MV-4-11 (cell line): ENCODE measurements at regions not wholly inside any gene's neighbourhood (a gene's known extent, or its start where the extent isn't known, plus 50 kb on each side); places are given as distances from the start of the nearest gene placed in this dataset.
A peak's percentile ranks its signal among the peaks of the same experiment; 100 is the strongest.

Experiments used
- DNase-seq: peaks from one replicate; lab custom pipeline; 2025; lab: John Stamatoyannopoulos, UW

GRCh38 chr2:211237586-211238275, 681.3 kb downstream of the CPS1 start:
- DNase-seq: peak; percentile 92

DNA sequence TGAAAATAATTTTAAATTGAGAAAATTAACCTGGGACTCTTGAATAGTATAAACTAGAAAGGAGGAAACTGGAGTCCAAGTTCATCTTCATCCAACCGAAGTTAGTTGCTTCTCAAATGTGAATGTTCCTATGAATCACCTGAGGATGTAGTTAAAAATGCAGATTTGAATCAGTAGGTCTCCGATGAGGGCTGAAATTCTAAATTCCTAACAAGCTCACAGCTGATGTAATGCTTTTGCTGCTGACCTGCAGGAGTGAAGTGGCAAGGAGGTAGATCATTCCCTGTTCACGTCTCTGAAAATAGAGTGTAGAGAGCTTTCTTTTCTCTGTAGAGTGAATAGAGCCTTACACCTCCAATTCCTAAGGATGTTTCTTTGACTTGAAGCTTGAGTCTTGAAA, 685.5 kb downstream of the CPS1 start:
- DNase-seq: no peak

DNA sequence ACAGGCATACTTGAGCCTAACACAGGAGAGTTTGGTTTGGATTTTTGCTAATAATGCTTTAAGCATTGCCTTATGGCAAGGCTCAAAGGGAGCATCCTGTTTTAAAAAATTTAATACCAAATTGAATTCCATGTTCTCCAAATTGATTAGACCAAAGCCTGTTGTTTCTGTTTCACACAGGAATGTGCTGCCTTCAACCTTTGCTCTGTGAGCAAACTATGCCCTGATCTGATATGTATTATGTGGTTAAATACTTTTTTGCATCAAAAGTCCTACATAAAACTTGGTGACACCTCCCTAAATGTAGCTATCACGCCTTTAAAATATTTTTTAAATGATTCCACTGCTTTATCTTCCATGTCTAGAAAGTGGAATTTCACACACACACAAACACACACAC, 691.4 kb downstream of the CPS1 start:
- no peak for DNase-seq

- DNase-seq: no peak
Measured at GRCh38 chr2:211248841-211249240, 692.4 kb downstream of the CPS1 start.

GRCh38 chr2:211251016-211251415, 694.6 kb downstream of the CPS1 start:
- DNase-seq: no peak

DNA sequence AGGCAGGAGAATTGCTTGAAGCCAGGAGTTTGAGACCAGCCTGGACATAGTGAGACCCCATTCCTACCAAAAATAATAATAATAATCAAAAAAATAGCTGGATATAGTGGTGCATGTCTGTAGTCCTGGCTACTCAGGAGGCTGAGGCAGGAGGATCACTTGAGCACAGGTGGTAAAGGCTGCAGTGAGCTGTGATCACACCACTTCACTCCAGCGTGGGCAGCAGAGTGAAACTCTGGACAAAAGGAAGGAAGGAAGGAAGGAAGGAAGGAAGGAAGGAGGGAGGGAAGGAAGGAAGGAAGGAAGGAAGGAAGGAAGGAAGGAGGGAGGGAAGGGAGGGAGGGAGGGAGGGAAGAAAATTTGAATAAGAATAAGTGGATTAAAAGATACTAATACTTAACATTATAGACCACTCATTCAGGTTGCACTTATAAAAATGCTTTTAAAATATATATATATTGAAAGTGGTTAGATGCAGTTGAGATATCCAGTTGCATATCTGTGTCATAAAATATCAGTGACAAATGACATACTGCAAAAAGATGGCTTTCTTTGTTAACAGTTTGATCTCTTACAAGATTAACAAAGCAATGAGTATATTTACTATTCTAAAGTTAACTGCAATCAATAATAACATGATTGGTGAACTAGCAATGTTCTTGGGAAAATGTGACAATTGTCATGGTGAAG, 702.4 kb downstream of the CPS1 start:
- no peak for DNase-seq

DNA sequence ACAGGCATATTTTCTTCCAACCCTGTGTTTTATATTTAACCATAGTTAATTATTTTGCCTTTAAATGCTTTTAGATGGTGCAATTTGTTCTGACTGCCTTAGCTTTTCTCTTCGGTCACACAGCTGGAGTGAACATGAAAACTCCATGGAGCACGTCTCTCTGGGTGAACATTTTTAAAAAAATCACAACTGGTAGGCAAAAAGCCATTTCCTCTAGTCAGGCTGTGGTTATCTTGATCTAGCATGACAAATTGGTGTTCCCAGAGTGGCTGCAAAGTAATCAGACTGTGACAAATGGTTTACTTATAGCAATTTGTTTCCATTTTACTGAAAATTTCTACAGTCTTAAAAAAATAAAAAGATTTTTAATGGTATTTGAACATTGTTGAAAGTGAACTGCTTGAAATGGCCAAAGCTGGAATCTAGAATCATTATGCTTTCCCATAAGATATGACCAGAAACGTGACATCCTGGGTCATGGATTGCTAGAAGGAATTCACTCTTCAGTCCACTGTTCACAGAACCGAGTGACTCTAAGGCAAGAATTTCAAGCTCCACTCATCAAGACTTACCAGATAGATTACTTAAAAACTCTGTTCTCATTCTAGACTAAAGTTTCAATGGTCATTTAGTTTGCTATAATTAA, 703.6 kb downstream of the CPS1 start:
- DNase-seq: no peak

GRCh38 chr2:211270257-211270656, 713.9 kb downstream of the CPS1 start:
- DNase-seq: no peak

DNA sequence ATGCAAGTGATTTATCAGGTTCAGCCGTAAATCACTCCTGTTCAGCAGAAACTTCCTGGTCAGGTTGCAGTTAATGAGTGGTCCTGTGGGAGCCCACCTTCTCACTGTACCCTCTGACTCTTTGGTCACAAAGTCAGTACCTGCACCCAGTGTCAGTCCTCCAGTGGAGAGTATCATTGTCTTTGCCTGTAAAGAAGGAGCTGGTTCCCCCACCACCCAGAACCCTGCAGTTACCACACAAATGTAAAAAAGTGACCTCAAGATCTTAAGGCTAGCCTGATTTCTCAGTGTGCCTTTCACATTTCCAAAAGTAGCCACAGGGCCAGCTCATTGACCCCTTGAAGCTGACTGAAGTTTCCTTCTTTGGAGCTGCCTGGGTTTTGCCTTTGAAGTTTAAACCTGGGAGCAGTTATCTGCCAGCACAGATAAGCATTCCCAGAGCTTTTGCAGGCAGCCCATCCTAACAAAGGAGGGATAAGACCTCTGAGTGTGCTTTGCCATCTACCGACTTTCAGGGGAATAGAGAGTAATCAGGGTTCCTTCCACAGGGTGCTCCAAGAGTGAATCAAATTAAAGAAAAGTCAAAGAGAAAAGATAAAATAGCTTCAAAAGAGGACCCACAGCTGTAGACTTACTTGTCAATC, 725.2 kb downstream of the CPS1 start:
- no peak for DNase-seq

GRCh38 chr2:211302676-211303075, 746.3 kb downstream of the CPS1 start:
- DNase-seq: no peak

DNA sequence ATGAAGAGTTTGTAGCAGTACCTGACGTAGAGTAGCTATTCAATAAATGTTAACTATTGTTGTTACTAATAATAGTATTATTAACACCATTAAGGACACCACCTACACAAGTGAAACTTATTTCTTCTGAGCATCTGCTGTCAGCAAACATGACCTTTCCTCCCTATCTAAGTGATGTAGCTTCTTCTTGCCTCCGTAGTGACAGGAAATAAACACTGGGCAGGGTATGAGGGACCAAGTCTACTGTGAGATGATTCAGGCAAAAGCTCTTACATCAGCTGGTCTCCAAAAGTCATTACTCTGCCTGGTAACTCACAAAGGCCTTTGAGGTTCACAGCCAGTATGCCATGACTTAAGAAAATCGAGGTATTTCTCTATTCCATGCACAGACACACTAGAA, 750.5 kb downstream of the CPS1 start:
- DNase-seq: no peak
